ENCODE measurements at regions not wholly inside any gene's neighbourhood (a gene's known extent, or its start where the extent isn't known, plus 50 kb on each side); places are given as distances from the start of the nearest gene placed in this dataset.

- DNase-seq (ENCODE audit: low read depth), result no peak
- TF ChIP-seq CTCF (IDR thresholded peaks at IDR 0.05; ENCODE audit: insufficient read depth, low read length), result no peak
- no peak overlapping the region for H3K4me3 ChIP-seq (ENCODE audit: low read depth, low read length)
Measured at GRCh38 chr13:89806594-89806993, 1540.9 kb upstream of the MIR17HG start.

GRCh38 chr13:89812856-89813255 is 1534.6 kb upstream of the MIR17HG start:
- DNase-seq (ENCODE audit: low read depth), result no peak
- no peak for TF ChIP-seq CTCF (IDR thresholded peaks at IDR 0.05; ENCODE audit: insufficient read depth, low read length)
- H3K4me3 ChIP-seq (ENCODE audit: low read depth, low read length), result no peak overlapping the region

- no peak for DNase-seq (ENCODE audit: low read depth)
- H3K4me3 ChIP-seq (ENCODE audit: low read depth, low read length), result no peak overlapping the region
- no peak for TF ChIP-seq CTCF (IDR thresholded peaks at IDR 0.05; ENCODE audit: insufficient read depth, low read length)
Measured at GRCh38 chr13:89816404-89816803, 1531.1 kb upstream of the MIR17HG start.

GRCh38 chr13:89822467-89822866 is 1525.0 kb upstream of the MIR17HG start:
- DNase-seq (ENCODE audit: low read depth), result no peak
- TF ChIP-seq CTCF (IDR thresholded peaks at IDR 0.05; ENCODE audit: insufficient read depth, low read length), result no peak
- no peak overlapping the region for H3K4me3 ChIP-seq (ENCODE audit: low read depth, low read length)

GRCh38 chr13:89827552-89827951 is 1519.9 kb upstream of the MIR17HG start:
- H3K4me3 ChIP-seq (ENCODE audit: low read depth, low read length), result no peak overlapping the region
- no peak for DNase-seq (ENCODE audit: low read depth)
- no peak for TF ChIP-seq CTCF (IDR thresholded peaks at IDR 0.05; ENCODE audit: insufficient read depth, low read length)

- no peak for TF ChIP-seq CTCF (IDR thresholded peaks at IDR 0.05; ENCODE audit: insufficient read depth, low read length)
- DNase-seq (ENCODE audit: low read depth), result no peak
- H3K4me3 ChIP-seq (ENCODE audit: low read depth, low read length), result no peak overlapping the region
Measured at GRCh38 chr13:89828506-89828905, 1519.0 kb upstream of the MIR17HG start.

- DNase-seq (ENCODE audit: low read depth), result no peak
- TF ChIP-seq CTCF (IDR thresholded peaks at IDR 0.05; ENCODE audit: insufficient read depth, low read length), result no peak
- H3K4me3 ChIP-seq (ENCODE audit: low read depth, low read length), result no peak overlapping the region
Measured at GRCh38 chr13:89831157-89831556, 1516.3 kb upstream of the MIR17HG start.
